Fibroblast of skin of abdomen (primary cell): ENCODE measurements at regions not wholly inside any gene's neighbourhood (a gene's known extent, or its start where the extent isn't known, plus 50 kb on each side); places are given as distances from the start of the nearest gene placed in this dataset.
A peak's percentile ranks its signal among the peaks of the same experiment; 100 is the strongest.

Experiments used
- DNase-seq: peaks from one replicate; pipeline ENCODE4 v3.0.0-alpha.2; 2013

DNA sequence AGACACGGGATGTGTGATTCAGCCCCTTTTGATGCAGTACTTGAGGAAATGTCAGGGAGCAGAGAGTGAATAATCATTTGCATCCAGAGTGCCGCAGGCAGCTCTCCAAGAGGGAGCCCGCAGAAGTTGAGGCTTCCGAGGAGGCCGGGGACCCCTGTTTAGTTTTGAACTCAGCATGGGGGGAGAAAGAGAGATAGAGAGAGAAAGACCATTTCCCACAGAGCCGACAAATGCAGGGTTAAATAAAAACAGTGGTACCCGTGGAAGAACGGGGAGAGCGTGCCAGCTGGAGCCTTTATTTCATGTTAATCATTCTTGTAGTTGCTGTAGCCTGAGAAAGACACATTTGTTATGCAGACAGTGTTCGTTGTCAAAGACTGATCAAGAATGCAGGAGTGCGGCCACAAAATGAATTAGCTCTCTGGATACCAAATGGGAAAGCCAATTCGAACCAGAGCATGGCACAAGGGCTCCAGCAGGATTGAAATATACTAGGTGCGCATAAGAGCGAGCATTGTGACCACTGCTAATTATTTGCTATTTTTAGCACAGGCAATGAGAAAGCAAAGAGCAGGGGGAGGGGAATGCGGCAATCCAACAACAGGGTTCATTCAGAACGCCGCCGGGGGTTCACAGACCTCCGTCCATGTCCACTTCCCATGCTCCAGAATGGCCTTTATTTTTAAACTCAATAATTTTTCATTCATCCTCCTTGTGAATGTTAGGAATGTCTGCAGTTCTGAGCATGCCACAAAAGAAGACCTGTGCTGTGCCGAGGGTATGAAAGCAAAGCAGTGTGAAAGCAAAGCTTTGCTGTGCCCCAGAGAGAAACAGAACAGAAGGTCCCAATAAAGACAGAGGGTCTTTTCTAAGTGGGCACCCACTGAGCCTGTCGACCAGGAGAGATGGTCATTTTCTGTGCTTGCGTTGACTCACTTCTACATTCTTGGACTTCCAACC is 243.9 kb upstream of the VCX3A start:
- peak; percentile 1 for DNase-seq

GRCh38 chrX:6777238-6778002 is 242.5 kb upstream of the VCX3A start:
- no peak for DNase-seq

GRCh38 chrX:6770936-6771335 is 236.0 kb upstream of the VCX3A start:
- DNase-seq, result no peak

DNA sequence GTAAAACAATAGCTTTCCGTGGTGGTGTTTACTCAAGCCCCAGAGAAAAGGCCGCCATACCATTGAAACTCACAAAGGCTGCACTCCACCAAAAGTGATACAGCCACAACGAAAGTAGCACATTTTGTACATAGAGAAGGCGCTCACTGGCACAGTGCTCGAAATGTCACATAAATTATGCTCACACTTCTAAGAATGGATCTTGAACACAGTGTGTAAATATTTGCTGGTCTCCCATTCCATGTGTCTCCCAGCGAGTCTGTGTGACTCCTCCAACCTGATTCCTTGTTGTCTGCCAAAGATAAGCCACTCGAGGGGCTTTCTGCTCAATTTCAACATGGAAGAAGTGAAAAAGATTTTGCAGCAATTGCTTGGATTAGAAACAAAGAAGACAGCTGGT is 234.0 kb upstream of the VCX3A start:
- DNase-seq, result no peak

DNA sequence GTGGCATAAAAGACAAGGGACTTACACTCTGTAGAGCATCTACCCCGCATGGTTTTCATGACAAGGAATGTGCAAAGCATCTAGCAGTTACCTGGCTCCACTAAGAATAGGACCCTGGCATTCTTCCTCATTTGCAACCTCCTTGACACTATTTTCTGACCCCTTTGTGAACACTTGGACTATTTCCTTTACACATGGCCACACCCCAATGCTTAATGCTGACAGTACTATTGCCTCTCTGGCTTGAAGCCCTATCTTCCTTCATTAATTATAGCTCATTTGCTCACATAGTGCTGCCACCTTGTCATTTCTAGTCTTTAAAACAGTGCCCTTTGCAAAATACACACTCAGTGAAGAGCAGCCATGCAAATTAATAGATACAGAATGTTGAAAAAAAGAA is 226.3 kb upstream of the VCX3A start:
- no peak for DNase-seq

DNA sequence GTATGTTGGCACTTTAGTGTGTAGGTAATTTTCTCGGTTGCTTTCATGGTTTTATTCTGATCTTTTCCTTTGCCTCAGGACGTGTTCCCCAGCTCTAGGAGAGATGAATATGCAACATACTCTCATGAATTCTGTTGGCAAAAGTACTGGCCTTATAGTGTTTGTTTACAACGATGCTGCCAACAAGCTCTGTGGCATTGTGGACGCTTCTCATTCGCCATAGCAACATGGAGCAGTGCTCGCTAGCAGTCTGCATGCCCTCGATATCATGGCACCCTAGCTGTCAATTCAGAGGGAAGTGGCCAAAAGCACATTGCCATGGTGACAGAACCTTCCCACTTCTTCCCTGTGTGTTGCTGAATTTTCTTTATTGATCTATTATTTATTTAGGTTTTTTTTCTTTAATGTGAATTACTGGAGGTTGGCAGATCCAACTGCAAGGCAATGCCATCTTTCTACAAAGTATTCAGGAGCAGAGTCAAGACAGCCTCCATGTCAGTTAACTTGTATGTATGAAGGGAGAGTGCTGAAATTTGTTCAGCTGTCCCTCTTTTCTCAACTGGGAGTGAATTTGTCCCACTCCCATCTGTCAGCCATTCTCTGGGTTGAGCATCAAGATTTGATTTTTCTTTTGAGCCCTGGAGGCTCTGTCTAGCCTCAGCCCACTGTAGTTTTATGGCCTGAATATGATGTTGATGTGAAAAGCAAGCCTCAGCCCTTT is 224.9 kb upstream of the VCX3A start:
- no peak for DNase-seq

DNA sequence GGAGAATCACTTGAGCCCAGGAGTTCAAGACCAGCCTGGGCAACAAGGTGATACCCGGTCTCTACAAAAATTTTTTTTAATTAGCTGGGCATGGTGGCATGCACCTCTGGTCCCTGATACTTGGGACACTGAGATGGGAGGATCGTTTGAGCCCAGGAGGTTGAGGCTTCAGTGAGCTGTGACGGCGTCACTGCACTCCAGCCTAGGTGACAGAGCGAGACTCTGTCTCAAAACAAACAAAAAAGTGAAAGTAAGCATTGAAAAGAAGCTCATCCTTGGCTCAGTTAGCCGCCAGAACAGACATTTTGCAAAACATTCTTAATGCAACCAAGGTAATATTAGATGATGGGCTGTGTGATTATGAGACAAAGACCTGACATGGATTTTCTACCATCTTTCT is 223.3 kb upstream of the VCX3A start:
- no peak for DNase-seq

- DNase-seq, result no peak
These were observed 222.7 kb upstream of the VCX3A start for GRCh38 chrX:6757631-6758030.

GRCh38 chrX:6748595-6748994 is 213.7 kb upstream of the VCX3A start:
- no peak for DNase-seq

GRCh38 chrX:6738518-6739470 is 203.9 kb upstream of the VCX3A start:
- DNase-seq, result no peak

DNA sequence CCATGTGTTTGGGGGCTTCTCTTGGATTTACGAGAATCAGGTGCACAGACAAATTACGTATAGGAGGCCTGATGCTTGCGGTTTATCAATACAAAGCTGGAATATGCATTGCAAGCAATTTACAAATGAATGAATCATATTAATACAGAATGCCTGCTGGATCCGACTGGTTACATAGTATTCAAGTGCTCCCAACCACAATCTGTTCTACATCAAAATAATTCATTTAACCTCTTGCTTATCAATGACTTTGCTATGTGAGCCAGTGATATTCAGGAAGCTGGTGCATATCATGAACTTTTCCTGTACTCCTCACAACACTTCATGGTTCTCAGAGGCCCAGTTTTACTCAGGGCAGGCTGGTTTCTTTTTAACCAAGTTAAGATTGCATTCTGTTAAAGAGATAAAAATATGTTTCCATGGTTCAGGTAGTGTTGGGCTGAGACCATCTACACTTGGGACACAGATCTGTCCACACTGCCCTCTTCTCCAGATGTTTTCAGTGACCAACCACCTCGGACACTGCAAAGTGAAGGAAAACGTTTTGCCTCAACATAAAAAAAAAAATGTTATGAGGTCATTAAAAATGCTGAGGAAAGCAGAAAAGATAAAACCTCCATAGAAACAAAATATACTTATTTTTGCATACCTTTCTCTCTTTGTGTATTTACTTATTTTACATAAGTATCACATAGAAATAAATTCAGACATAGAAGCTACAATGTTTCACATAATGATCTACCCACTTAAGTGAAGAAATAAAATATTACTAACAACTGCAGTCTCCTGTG is 200.1 kb upstream of the VCX3A start:
- no peak for DNase-seq

DNA sequence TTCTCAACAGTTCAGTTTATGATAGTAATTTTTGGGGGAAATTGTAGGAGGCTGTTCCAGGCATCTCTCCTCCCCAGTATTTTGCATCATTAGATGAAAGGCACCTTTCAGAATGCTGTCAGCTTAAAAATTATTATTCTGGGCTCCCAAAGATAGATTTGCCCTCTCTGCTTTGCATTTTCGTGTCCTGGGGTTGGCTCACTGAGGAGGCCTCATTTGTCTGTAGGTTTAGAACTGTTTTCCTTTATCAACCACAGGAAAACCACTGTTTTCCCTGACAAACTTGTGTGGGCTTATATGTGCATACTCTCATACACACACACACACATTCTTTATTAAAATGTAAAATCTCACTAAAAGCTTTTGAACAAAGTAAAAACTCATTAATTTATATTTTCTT is 197.2 kb upstream of the VCX3A start:
- no peak for DNase-seq

GRCh38 chrX:6729626-6730025 is 194.7 kb upstream of the VCX3A start:
- no peak for DNase-seq

DNA sequence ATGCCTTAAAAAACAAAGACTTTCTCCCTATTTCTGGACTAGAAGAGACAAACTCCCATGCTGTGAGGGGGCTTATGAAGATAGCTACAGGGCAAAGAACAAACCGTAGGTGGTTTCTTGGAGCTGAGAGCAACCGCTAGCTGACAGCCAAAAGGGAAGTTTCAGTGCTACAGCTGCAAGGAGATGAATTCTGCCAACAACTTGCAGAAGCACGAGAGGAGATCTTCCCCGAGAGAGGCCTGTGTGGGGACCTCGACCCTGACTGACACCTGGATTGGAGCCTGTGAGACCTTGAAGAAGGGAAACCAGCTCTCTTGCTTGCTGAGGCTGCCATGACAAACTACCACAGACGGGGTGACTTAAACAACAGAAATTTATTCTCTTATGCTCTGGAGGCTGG is 183.8 kb upstream of the VCX3A start:
- DNase-seq, result no peak

GRCh38 chrX:6708676-6709380 is 173.9 kb upstream of the VCX3A start:
- DNase-seq, result no peak

- no peak for DNase-seq
These were observed 173.1 kb upstream of the VCX3A start for GRCh38 chrX:6708041-6708440.

- DNase-seq, result no peak
These were observed 172.6 kb upstream of the VCX3A start for GRCh38 chrX:6707497-6707896.

DNA sequence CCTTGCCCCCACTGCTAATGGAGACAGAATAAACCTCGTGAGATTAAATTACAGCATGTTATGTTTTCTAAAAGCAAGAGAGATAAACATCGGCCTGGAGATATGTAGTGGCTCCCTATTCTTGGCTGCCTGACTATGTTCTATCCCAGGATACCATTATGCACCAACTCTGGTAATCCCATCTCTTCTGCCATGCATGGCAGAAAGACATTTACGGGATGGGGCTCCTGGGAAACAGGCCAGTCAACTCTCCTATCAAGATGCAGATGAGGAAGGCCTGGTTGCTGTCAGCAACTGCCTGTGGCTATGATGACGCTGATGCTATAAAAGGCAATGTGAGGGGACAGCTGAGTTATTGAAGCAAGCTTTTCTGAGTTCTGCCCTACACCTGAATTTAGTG is 166.2 kb upstream of the VCX3A start:
- no peak for DNase-seq

DNA sequence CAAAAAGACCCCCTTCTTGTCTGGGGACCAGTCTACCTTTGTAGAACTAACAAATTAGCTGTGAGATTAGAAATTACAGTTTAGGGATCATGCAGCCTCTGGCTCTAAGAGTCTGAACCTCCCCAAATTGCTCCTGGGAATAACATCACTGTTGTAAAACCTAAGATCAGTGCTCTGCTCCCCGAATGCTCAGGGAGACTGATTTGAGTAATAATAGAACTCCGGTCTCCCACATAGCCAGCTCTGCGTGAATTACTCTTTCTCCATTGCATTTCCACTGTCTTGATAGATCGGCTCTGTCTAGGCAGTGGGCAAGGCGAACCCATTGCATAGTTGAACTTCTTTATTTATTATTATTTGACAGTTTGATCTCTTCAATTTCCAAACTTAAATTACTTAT is 160.8 kb upstream of the VCX3A start:
- DNase-seq, result no peak

DNA sequence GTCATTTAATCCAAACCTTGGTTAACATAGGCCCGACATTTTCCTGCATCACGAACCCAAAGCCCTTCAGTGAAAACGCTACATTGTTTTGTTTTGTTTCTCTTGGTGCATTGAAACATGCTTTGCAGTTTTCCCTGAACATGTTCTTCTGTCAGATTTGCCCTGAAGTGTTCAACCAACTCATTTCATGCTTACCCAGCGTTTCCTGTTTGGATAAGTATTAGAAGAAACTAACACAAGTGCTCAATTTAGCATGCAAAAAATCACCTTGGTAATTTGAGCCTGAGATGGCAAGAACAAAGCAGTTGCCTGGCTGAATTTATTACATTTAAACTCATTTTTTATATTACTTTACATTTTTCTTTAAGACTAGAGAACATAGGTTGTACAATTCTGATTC is 160.1 kb upstream of the VCX3A start:
- DNase-seq, result no peak

DNA sequence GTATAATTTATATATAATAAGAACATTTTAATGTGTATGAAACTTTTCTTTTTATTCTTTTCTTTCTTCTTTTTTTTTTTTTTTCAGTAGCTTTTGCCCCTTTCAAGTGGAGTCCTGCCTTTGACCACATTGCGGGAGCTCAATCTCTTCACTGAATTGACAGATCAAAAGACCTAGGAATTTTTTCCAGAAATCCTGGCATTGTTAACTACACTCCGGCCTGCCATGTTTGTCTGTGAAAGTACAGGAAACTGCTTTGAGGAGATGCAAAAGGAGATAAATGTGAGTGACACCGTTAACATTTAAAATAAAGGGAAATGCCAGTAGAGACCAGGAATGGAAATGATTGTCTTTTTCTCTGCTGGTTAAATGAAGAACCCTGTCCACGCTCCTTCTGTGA is 159.3 kb upstream of the VCX3A start:
- DNase-seq, result no peak
